Lower lobe of right lung (tissue), 2 donors: ENCODE measurements at regions not wholly inside any gene's neighbourhood (a gene's known extent, or its start where the extent isn't known, plus 50 kb on each side); places are given as distances from the start of the nearest gene placed in this dataset.

Experiments used
- ATAC-seq, 2 donors: fragments of 200-7000 bp; cut with Tn5 transposase; one replicate each; pipeline ENCODE4 v1.9.1; 2020 to 2022; ENCODE audit warnings: mild to moderate bottlenecking in 2 of 2, moderate library complexity in 2 of 2
- DNase-seq: peaks from one replicate; pipeline ENCODE4 v3.0.0-alpha.2; 2020
- H3K27ac ChIP-seq: fragments of 200-600 bp; one replicate; pipeline ENCODE4 v1.8.0; 2022
- H3K27me3 ChIP-seq: fragments of 200-600 bp; one replicate; pipeline ENCODE4 v1.8.0; 2022; ENCODE audit warnings: low read depth
- H3K36me3 ChIP-seq: fragments of 200-600 bp; one replicate; pipeline ENCODE4 v1.8.0; 2022; ENCODE audit warnings: mild to moderate bottlenecking
- H3K4me1 ChIP-seq: fragments of 200-600 bp; one replicate; pipeline ENCODE4 v1.8.0; 2022
- H3K4me3 ChIP-seq: fragments of 200-600 bp; one replicate; pipeline ENCODE4 v1.8.0; 2022; ENCODE audit warnings: mild to moderate bottlenecking
- H3K9me3 ChIP-seq: fragments of 200-600 bp; one replicate; pipeline ENCODE4 v1.8.0; 2022
- intact Hi-C: fragments of 100-400 bp; cut with DNase I; formaldehyde crosslinking; loops from one replicate; pipeline ENCODE4 v1.11.0; 2022
- TF ChIP-seq, protein P1 (sequence below): fragments of 200-600 bp; IDR thresholded peaks from one replicate; pipeline ENCODE4 v1.8.0; 2022; ENCODE audit warnings: antibody characterized with exemption, mild to moderate bottlenecking
- donor health status: DM: no; HTN: yes; CAD: no; lungs with severe emphysema.

DNA sequence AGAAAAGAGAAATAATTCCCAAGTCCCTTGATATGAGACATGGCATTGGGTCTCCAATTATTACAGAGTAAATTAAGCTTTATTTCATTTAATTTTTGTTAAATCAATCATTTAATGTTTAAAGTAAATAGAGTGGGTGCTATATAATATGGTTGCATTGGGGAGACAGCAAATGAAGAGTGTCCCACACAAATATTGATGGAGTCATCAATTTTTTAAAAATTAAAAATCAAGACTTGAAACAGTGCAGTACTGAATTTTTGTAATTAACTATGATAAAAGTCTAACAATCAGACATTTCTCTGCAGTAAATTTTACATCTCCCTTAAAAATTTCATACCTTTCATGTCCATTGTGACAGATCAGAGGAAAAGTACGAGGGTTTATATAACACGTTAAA, 193.9 kb upstream of the ID4 start:
- no peak overlapping the region for H3K27ac ChIP-seq
- no peaks in the 10 kb centered on the region for H3K4me1 ChIP-seq
- intact Hi-C loops = no loop called here
- TF ChIP-seq, protein P1, sequence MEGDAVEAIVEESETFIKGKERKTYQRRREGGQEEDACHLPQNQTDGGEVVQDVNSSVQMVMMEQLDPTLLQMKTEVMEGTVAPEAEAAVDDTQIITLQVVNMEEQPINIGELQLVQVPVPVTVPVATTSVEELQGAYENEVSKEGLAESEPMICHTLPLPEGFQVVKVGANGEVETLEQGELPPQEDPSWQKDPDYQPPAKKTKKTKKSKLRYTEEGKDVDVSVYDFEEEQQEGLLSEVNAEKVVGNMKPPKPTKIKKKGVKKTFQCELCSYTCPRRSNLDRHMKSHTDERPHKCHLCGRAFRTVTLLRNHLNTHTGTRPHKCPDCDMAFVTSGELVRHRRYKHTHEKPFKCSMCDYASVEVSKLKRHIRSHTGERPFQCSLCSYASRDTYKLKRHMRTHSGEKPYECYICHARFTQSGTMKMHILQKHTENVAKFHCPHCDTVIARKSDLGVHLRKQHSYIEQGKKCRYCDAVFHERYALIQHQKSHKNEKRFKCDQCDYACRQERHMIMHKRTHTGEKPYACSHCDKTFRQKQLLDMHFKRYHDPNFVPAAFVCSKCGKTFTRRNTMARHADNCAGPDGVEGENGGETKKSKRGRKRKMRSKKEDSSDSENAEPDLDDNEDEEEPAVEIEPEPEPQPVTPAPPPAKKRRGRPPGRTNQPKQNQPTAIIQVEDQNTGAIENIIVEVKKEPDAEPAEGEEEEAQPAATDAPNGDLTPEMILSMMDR = no peak
- DNase-seq (no peak), ATAC-seq (no peak)
- no peaks in the 10 kb centered on the region for H3K9me3 ChIP-seq
- H3K36me3 ChIP-seq = no peaks in the 10 kb centered on the region
- H3K4me3 ChIP-seq = no peak overlapping the region
- H3K27me3 ChIP-seq = no peaks in the 10 kb centered on the region

DNA sequence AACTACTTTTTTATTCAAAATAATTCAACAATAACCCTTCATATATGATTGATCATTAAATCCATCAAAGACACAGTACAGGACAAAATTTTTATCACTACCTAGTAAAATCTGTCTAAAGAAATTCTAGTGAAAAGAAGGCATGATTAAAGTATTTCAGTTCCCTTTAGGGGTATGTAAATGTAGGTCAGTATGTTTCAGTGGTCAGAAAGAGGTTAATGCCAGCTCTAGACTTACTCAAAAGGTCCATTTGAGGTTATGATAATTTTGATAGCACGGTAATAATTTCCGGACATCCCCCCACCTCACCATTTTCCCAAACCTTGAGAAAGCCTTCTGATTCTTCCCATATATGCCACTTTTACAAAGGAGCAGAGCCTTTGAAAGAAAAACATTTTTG, 193.5 kb upstream of the ID4 start:
- Histone ChIP-seq H3K27me3 (no peaks in the 10 kb centered on the region), H3K36me3 (no peaks in the 10 kb centered on the region), H3K4me1 (no peaks in the 10 kb centered on the region), H3K4me3 (no peak overlapping the region), H3K27ac (no peak overlapping the region), H3K9me3 (no peaks in the 10 kb centered on the region)
- TF ChIP-seq, protein P1 = no peak
- ATAC-seq (no peak), DNase-seq (no peak)
- intact Hi-C loops = no loop called here

DNA sequence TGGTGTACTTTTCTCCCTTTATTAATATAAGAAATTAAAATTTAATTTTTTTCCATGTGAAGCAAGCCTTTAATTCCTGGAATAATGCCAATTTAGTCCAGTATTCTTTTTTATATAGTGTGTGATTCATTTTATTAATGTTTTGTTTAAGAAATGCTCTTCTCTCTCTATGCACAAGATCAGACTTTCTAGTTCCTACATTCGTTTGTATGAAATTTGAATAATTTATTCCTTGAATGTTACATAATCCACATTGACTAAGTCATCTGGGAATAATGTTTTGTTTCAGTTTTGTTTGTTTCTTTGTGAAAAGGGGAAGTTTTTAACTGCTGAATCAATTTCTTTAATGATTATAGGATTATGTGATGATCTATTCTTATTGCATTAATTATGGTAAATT, 181.4 kb upstream of the ID4 start:
- ATAC-seq (no peak), DNase-seq (no peak)
- Histone ChIP-seq H3K36me3 (no peaks in the 10 kb centered on the region), H3K4me1 (no peaks in the 10 kb centered on the region), H3K4me3 (no peak overlapping the region), H3K9me3 (no peaks in the 10 kb centered on the region), H3K27ac (no peak overlapping the region), H3K27me3 (no peaks in the 10 kb centered on the region)
- TF ChIP-seq, protein P1 = no peak
- intact Hi-C loops = no loop called here

DNA sequence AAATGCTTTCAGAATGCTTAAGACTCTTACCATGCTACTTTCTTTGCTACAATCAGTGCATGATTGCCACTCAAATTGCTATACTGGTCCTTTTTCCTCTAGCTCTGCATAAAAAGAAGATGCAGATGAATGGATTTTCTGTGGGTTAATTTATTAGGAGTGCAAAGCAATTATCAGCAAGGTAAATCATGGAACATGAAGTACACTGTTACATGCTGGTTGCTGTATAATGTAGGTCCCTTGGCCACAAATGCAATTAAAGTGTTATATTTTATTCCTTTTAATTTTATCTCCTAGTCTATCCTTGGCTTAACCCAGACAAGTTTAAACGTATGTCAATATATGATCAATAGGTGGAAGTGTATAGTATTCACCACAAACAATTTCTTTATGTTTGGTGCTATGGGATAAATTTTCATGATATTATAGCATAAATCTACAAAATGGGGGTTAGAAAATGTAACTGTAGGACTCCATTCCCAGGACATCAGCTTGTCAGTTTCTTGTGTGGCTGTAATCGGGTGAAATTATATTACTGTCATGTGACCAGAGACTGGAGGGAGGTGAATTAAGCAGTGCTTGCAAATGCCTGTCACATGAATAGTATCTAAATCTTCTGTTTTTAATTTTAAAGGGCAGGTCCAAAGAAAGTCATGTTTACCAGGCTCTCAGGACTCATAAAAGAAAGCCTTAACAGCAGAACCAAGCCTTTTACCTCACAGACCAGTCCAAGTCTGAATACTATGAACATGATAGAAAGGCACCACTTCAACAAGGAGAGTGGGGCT, 176.9 kb upstream of the ID4 start:
- DNase-seq = no peak
- H3K4me1 ChIP-seq = no peaks in the 10 kb centered on the region
- H3K27ac ChIP-seq = no peak overlapping the region
- intact Hi-C loops = no loop called here
- ATAC-seq = no peak
- no peaks in the 10 kb centered on the region for H3K27me3 ChIP-seq
- TF ChIP-seq, protein P1 = no peak
- no peak overlapping the region for H3K4me3 ChIP-seq
- no peaks in the 10 kb centered on the region for H3K36me3 ChIP-seq
- no peaks in the 10 kb centered on the region for H3K9me3 ChIP-seq

DNA sequence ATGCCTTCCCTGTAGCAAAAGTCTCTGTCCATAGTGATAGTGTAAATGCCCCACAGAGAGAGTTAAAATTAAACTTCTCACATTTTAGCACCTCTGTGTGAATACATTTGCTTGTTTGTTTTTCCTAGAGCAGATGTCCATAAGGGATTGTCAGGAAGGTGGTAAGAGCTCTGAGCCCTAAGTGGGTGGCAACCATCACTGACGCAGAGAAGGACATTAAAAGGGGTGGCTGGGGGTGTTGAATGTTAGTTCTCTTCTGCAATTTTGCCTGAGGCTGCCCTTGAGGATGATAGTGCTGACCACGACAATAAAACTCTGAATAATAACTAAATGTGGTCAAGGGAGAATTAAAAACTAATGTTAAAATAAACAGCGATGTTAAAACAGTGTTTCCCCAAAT, 174.3 kb upstream of the ID4 start:
- intact Hi-C loops = no loop called here
- H3K27ac ChIP-seq = no peak overlapping the region

More for the DNA sequence above, 174.3 kb upstream of the ID4 start:
- Histone ChIP-seq H3K36me3 (no peaks in the 10 kb centered on the region), H3K27me3 (no peaks in the 10 kb centered on the region), H3K9me3 (no peaks in the 10 kb centered on the region), H3K4me3 (no peak overlapping the region), H3K4me1 (no peaks in the 10 kb centered on the region)
- no peak for ATAC-seq
- TF ChIP-seq, protein P1 = no peak
- DNase-seq = no peak
